Globus pallidus (tissue), 1 donor: ENCODE measurements at regions not wholly inside any gene's neighbourhood (a gene's known extent, or its start where the extent isn't known, plus 50 kb on each side); places are given as distances from the start of the nearest gene placed in this dataset.

Experiments used
- DNase-seq: peaks from one replicate; pipeline ENCODE4 v3.0.0-alpha.2; 2015; ENCODE audit warnings: low spot score

DNA sequence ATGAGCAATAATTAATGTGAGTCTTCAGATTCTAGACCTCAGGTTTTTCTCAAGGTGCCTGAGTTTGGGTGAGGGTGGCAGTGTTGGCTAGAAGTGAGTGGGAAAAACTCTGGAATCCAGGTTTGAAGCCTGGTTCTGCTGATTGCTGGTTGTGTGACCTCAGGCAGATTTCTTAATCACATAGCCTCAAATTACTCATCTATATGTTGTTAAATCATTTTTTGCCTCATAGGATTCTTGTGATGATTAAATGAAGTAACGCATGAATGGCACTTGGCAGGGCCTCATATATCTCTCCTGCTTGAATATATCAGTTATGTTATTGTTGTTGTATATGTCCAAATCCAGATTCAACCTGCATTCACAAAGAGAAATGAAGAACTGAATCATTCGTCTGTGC is 60.5 kb downstream of the NR2F2 start:
- no peak for DNase-seq

DNA sequence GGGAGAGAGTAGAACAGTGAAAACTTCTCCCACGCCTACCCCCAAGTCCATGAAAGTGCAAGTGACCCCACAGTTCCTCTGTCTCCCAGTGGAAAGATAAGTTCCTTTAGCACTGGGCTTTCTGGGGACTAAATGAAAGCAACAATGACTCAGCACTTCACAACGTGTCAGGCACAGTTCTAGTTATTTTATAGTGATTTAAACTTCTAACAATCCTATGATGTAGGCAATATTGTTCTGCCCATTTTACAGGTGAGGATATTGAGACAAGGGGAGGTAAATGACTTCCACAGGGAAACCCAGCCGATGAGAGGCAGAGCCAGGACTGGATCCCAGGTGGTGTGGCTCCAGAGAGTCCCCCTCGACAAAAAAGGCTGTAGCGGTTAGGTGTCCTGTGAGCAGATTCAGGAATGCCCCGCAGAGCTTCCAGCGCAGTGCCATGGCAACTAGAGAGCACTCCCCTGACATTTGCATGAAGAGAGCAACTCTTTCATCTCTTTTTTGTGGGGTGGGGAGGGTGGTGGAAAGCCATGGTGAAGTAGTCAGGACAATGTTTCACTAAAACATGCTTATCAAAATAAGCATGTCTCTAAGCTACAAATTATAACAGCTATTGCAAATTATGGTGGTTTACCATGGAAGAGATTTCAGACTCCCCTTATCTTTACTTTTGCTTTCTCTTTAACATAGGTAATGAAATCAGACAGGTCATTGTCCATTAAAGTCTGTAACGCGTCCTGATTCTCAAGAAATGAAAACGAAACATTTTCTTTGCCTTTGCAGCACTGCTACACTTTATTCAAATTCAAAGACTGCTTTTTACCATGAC is 62.1 kb downstream of the NR2F2 start:
- no peak for DNase-seq

DNA sequence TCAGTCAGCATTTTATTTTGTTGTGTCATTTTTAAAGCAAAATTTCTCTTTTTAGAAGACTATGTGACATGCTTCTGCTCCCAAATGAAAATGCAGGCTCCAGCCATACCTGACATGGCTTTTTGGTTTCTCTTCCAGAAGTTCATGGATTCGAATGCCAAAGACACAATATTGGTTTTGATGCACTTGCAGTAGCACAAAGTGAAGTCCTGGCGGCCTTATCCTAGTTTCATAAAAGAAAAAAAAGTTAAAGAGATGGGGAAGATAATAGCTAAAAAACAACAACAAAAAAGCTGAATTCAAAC is 62.7 kb downstream of the NR2F2 start:
- no peak for DNase-seq

DNA sequence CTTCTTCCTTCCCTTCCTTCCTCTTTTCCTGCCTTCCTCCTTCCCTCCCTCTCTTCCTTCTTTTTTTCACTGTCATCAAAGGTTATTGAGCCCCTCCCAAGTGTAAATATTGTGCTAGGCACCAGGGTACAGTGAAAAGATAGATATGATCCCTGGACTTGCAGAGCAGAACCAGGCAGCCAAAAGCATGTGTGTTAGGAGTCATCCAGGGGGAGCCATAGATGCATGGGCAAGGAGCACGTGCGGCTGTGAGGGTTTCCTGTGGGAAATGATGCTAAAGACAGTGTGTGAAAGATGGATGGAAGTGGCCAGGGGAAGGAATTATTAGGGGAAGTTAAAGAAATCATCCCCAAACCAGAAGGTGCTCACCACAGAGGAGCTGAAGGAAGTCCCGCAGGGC is 65.2 kb downstream of the NR2F2 start:
- no peak for DNase-seq

DNA sequence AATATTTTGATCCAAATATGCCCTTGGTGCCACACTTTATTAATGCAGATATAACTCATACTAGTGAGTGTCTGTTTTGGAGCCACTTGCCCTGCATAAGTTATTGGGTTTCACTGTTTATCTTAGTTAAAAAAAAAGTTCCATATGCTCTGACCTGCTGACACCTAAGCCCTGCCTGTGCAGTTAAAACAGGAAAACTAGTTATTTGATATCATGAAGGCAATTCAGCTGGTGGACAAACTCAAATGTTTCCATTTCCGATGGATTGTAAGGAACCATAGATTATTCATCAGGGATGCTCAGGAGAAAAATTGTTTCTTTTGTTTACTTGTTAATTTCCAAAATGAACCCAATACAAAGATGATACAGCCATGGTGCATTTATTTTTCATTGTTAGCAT is 68.3 kb downstream of the NR2F2 start:
- DNase-seq: no peak

DNA sequence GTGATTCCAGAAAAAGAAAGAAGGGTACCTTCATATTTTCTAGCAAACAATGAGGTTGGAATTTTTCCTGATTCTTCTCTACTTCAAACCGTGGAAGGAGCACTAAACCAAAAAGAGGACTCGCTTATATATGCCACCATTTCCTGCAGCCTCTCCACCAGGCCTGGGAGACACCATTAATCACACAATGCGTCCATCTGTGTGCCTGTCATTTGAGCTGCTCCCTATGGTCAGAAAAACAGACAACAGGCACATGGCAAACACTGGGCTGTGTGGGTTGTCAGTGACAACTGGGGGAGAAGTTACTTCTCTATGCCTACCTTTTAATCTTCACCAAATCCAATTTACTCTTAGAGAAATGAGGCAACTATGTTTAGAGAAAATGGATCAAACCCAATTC is 71.9 kb downstream of the NR2F2 start:
- DNase-seq: no peak

DNA sequence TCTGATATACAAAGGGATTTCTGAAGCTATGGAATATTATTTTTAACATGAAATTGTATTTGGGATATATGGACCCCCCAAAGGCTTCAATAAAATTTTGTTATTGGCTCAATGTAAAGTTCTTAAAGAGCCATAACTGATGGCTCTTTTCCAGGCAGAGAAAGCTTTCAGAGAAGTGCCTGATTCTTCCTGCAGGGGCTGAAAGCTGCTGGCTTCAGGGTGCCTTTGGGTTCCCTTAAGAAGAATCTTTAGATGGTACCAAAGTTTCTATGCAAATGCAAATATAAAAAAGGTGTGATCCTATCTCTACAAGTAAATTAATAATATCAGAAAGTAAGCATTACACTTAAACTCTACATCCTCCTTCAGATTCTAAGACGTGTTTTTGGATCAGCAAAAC is 72.6 kb downstream of the NR2F2 start:
- no peak for DNase-seq

DNA sequence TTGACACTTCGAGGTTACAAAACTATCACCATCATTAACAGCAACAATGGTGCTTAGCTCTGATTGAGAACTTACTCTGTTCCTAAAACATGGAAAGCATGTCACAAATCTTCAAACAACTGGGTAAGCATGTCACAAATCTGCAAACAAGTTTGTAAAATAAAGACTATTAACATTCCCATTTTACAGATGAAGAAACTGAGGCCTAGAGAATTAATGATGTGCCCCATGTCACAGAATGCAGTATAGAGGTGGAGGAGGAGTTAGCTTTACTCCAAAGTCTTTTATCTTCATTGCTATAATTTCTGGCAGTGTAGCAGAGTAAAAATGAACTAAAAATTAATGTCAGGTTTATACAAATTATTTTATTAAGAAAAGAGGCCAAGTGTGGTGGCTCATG is 73.4 kb downstream of the NR2F2 start:
- no peak for DNase-seq

DNA sequence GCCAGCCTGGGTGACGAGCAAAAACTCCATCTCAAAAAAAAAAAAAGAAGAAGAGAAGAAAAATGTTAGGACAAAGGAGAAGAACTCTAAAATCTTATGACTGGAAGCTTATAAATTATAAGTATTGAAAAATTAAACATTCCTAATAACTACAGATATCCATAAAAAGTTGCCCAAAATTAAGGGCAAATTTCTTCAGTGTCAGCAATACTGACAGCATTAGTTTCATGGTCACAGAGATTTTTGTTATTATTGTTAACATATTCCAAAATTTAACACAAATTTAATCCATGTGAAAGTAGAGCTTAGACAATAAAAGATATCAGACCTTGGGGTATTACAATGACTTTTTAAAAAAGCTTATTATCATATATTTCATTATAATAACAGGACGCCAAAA is 74.1 kb downstream of the NR2F2 start:
- no peak for DNase-seq

DNA sequence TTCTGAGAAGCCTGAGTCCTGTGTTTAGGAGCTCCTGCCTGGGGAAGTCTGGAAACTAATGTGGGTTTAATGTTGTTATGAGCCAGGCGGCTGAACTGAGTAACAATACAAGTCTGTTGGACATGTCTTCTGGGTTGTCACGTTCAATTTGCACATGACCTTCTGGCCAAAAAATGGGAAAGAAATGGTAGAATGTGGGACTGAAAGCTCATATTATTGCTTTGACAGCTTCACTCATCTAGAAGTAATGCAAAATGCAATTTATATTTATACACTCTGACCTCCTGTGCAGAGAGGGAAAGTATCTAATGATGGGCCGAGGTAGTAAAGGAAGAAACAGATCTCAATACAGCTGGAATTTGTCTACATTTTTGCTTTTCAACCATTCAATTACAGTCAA is 75.8 kb downstream of the NR2F2 start:
- DNase-seq: no peak

DNA sequence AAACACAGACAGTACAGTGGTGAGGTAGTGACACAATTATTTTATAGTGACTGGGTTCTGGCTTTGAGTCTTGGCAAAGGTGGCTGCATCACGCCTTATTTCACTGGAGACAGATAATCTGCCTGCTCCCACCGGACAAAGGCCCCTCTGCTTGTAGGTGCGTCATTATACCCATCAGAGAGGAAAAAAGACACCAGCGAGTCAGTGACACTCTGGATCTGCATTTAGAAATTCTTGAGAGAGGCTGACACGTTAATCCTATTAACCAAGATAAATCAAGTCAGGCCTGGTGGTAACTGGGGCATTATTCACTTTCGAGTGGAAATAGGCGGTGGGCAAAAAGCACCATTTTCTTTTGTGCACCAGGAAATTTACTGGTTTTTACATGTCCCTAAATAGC is 76.2 kb downstream of the NR2F2 start:
- no peak for DNase-seq

DNA sequence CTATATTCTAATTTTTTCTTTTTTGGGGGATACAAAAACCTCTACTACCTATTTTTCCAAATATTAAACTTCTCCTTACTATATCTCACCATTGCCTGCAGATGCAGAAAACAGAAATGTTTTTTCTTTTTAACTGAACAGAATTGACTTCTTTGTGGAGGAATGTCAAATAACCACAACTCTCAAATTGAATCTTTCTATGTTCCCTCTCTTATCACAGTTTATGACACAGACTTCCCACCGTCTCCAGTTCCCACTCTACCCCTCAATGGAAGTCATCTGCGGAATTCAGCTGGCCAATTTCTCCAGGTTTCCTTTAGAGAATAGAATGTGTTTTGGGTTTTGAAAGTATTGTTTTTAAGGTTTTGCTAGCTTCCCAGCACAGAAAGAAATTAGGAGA is 77.0 kb downstream of the NR2F2 start:
- no peak for DNase-seq

DNA sequence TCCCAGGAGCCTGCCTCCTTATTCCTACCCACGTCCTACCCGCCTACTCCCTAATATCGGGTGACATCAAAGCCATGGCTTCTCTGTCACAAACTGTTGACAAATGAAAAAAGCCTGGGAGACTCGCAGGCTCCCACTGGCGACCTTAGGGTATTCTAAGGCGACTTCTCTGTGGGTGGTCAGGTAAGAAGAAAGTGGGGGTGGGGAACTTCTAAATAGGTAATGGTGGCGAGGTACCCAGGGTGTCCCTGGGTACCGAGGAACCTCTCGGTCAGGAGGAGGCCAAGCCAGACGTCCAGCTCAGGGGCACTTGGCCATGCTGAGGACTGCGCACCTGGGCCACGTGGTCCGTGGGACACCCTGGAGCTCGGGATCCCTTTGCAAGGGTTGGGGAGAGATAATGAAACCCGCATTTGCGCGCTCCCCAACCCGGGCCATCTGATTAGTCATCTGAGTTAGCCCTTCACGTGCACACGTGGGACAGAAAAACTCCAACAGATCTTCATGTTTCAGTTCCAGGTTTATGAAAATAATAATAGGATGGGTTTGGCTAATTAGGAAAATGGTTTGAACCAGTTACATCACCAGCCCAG is 78.2 kb downstream of the NR2F2 start:
- no peak for DNase-seq

DNA sequence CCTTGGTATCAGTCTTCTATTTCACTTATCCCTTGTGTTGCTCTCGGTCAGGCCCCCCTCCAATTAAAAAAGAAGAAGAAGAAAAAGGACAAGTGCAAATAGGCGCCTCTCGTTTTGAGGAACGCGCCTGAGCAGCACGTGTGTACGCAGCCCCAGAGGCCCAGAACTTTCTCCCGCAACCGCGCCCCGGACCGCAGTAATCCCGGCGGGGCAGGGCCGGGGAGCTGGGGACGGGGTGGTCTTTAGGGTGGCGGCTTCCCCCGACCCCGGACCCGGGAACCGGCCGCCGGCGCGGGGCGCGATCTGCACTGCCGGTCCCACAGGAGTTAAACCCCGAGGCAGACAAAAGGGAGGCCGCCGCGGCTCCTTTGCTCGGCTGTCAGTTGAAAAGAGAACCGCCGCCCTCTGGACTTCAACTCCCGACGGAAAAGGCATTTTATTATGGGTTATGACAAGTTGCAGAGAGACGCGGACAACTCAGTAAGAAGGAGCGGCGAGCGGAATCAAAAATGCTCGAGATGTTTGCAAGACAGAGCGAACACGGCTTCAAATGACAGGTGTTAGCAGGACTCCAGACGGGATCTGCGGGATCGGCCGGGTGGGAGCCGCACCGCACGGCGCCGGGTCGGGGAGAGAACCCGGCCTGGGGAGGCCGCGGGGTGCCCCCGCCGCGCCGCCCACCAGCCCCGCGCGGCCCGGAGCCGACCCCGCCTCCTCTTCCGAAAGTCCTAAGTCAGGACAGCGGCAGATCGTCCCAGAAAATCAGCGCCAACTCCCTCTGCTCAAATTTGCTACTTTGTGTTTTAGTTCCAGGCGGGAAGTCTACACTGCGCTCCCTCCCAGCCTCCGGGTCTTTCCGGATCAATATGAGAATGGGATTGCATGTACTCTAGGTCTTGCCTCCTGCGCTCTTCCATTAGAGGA is 79.0 kb downstream of the NR2F2 start:
- no peak for DNase-seq

DNA sequence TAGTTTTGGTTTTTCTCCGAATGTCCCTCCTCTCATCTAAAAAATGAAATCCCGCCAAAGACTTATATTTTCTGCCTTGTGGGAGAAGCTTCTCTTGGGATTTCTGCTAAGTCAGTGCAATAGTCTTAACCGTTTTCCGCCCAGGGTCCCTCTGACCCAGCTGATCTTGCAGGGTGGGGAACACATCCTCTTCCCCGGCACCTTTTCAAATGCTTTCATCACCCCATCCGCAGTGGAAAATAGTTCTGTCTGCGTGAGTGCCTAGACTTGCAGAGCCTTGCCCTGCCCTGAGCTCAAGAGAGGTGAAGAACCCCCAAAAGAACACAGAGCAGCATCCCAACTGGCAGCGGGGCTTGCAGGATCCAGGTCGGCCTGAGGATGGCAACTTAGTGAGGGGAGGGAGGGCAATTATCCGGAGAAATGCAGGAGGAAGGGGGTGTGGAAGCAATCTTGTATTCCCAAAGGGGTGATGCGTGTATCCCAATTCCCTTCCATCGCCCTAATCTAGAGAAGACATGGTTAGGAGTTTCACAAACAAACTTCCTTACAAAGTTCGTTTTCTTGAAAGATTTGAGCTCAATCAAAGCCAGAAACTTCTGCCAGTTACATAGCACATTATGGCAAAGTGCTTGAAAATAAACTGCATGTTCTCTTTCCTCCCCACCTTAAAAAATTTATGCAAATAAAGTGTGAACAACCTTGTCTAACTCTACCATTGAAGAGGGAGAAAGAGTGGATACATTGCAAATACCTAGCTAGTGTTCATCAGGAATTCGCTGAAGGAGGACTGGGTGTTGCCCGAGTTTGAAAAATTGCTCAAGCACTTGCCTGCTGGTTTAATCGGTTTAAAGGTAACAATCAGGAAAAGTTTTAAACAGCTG is 79.9 kb downstream of the NR2F2 start:
- no peak for DNase-seq

DNA sequence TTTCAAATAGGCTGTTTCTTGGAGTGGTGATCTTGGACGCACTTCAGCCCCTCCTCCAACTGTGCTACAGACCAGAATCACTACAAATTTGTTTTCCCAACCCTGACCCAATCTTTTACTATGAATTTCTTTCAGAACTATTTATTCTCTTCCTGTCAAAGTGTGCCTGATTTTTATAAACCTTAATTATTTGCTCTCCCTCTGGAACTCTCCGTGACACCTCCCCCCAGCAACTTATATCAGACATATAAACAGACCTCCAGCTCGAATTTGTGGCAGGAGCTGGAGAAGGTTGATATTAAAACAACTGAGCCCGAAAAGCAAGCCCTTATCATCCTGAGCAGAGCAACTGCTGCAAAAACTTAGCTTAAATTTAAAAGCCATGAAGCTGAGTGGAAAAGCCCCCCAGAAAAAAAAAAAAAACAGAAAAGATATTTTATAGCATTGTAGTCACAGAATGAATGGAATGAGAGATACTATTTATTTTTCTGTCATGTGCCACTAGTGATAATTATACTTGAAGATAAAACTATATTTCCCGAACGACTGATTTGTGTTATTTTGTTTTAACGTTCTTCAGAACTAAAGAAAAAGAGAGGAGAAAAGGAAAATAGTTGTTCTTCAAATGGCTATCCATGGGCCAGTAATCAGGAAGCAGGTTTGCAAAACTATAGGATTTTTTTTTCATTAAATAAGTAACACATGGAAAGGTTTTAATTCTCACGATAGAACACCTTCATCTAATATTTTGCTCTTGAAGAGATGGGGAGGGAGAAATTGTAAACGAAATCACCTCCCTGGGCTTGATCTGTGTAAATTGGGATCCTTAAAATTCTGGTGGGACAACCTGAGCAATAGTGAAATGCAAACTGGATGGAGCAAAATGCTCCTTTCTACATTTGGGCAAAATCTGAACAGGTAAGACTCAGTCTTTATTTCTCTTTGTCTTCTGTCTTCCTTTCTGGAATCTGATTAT is 80.8 kb downstream of the NR2F2 start:
- DNase-seq: no peak

DNA sequence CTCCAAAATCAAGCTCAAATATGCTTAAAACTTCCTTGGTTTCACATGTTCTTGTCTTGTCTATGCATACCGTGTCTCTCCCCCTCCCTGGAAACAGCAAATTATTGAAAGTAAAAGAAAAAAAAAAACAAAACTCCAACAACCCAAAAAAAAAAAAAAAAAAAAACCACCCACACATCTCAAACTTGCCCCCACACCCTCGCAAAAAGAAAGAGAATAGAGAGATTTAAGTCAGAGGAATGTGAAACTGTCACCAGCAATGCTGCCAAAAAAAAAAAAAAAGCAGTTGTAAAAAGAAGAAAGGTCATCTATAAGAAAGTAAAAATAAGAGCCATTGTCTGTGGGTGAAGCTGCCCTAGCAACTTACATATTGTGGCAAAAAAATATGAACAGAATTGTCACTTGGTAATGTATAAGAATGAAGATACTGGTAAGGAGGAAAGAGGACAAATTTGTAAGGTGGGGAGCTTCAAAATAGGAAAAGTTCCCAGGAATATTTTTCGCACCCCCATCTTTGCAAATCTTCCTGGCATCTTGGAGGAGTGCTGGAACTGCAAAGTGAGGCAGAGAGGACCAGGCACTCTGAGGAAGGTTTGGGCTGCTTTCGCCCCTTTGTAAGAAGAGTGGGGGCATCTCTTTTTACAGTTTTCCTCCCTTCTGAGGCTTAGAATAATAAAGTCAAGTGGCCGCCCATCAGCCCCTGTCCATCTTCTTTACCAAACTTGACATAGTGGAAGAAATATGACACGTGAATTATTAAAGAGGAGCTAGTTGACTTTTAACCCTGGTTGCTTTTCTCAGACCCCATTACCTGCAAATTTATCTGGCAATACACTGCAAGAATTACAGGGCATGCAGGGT is 81.8 kb downstream of the NR2F2 start:
- no peak for DNase-seq

DNA sequence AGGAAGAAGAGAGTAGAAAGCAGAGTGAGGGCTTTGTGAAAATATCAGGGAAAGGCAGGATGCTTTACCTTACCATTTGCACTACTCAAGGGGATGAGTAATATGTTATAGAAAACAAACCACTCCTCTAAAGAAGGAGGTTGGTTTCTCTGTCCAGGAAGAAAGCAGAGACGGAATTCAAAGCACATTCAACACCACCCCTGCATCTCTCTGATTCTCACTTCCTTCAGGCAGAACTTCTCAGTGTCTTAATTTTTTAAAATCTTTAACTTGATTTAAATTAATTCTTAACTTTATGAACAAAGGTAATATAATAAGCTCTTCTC is 82.4 kb downstream of the NR2F2 start:
- DNase-seq: no peak

DNA sequence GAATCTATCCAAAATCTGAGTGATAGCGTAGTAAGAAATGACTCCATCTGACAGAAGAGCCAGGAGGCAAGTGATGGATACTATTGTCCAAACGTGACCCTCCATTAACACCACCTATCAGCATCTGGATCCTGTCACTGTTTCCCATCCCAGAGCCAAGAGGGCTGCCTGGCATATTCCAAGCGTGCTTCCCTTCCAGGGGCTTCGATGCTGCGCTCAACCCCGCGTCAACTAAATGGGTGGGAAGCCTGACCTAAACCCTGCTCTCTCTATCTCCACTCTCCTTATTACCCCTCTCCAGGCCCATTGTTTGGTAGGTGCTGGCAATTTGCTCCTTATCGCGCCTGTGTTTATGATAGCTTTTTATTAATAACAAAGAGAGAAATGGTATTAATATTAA is 83.2 kb downstream of the NR2F2 start:
- no peak for DNase-seq

DNA sequence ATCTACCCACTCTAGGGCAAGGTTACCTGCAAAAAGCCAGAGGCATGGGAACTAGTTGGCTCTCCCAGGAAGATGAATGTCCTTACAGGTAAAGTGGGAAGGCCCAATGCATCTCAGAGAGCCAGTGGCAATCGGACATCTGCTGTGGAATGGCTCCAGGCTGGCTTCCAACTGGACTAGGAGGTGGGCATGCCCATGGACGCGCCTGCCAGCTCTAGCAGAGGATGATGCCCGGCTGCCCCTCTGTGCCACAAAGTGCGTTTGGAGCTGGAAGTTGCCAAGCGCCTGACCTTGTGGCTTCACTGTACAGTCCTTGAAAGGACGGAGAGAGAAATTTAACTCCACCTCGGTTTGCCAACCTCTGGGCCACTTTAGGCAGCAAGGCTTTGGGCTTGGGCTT is 84.4 kb downstream of the NR2F2 start:
- DNase-seq: no peak
